ENCODE measurements at regions not wholly inside any gene's neighbourhood (a gene's known extent, or its start where the extent isn't known, plus 50 kb on each side); places are given as distances from the start of the nearest gene placed in this dataset.
"Not testable (repeated sequence)": the region's sequence is repeated elsewhere in the genome, so short reads cannot be mapped to it uniquely, and the experiment has no call there.

DNA sequence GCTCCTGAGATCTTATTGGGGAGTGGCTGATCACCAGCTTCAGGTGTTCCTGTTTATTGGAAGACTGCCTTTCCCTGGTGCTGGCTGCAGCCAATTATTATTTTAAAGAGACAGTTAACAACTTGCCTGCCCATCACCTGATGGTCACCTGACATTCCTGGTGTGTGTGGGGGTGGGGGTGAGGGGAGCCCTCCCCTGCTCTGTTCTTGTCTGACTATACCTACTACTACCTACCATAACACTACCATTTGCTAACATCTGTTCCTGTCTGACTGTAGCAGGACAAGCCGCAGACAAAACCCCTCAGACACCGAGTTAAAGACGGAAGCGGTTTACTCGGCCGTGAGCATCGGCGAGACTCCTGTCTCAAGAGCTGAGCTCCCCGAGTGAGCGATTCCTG, 54.9 kb upstream of the NBPF3 start:
- DNase-seq = no peak

DNA sequence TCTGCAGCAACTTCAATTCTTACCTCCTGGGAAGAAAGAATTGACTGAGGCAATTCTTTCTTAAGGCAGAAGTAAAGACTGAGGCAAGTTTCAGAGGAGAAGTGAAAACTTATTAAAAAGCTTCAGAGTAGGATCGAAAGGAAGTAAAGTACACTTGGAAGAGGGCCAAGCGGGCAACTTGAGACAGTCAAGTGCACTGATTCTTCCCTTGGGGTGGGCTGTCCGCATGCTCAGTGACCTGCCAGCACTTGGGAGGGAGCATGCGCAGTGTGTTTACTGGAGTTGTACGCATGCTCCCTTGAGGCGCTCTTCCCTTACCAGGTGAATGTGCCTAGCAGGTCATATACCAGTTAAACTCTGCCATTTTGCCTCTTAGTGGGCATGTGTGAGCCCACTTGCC, 55.3 kb upstream of the NBPF3 start:
- DNase-seq = no peak

DNA sequence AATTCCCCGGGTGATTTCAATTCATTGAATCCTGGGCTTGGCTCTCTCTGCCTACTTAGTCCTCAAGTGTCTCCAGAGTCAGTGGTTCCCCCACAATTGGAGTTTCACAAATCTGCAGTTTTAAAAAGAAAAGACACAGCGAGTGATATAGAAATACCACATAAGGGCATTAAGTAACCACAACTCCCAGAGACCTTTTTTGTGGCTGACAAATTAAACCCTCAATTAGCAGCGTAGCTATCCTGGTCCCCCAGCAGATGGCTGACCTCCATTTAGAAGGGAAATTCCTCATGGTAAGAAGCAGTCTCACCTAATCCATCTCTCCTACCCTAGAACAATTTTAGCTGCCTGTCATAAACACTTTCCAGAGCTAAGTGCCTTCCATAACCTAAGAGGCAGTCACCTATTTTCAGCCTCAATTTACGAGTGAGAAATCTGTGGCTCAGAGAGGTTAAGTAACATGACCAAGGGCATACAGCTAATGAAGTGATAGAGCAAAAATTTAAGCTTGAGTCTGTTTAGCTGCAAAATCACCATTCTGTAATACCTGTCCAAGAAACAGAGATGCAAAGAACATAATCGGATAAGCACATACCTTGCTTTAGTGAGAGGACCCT, 56.0 kb upstream of the NBPF3 start:
- DNase-seq = no peak

DNA sequence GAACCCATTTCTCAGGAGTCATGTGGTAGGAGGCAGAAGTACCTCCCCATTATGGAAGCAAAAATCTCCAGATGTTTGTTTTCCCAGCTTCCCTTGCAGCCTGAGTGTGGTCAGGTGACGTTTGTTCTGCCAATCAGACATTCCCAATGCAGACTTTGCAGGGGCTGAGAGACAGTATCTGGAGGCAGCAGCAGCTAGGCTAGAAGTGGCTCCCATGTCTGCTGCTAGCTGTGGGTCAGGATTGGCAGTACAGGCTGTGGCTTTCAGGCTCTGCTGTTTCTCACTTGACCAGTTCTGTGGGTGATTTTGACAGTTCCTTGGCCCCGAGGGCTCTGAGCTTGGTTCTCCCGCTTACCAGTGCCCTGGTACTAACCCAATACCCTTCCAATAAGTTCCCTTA, 58.6 kb upstream of the NBPF3 start:
- DNase-seq = no peak

DNA sequence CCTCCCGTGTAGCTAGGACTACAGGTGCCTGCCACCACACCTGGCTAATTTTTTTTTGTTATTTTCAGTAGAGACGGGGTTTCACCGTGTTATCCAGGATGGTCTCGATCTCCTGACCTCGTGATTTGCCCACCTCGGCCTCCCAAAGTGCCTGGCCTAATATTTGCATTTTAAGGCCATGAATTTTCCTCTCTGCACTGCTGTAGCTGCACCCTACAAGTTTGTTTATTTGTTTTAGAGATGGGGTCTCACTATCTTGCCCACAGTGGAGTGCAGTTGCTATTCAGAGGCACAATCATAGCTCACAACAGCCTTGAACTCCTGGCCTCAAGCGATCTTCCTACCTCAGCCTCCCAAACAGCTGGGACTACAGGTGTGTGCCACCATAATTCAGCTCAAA, 59.8 kb upstream of the NBPF3 start:
- DNase-seq = not testable (repeated sequence)

DNA sequence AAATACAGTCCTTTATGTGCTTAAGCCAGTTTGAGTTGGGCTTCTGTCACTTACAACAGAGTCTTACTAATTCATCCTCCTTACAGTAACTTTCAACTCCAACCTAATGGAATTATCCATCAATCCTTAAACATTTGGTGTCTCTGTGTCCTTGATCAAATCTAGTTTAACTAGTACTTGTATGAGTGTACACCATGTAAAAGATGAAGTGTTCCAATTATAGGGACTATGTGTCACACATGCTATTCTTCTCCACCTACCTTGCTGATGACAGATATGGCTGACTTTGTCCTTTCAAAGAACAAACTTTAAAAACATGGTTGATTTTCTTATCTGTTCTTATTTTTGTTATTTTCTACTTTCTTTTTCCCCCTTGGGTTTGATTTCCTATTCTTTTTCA, 60.4 kb upstream of the NBPF3 start:
- DNase-seq = no peak

DNA sequence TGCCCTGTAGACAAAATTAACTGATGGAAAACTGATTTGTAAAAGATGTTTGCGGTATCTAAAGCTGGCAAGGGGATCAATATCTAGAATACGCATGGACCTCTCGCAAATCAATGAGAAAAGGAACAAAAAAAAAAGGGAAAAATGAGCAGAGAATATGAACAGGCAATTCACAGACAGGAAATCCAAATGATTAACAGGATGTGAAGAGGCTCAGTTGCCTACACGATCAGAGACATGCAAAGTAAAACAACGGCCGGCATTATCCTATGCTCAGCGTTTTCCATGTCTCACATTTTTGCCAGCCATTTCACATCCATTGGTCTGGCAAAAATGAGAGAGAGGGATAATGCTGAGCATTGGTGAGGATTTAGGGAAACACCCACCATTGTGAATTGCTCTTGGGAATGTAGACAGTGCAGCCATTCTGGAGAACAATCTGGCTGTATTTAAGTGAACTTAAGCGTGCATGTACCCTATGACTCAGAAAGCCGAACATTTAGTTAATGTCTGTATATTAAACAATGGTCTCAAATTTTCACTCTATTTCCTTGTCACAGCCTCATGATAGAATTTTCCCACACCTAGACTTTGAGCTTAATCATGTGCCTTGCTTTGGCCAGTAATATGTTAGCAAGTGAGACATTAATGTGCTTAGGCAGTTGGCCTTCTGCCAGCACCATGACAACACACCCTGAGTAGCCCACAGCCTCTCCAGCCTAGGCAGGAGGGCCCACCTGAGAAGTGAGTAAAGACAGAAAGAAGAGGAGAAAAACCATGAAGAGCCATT, 61.0 kb upstream of the NBPF3 start:
- DNase-seq = no peak

DNA sequence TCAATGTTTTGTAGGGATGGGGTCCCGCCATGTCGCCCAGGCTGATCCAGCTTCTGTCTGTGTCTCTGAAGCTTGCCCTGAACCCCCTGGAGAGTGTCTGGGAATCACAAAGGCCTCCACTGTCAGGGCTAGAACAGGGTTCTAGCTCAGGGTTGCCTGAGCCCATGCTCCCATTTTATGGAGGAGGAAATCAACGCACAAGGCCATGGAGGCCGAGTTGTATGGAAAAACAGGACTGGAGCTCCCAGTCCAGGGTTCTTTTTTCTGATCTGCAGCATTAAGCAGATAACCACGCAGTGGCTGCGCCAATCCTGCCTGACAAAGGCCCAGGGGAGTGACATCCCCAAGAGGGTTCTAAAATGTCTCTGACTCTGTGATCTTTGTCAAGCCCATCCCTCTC, 67.6 kb upstream of the NBPF3 start:
- no peak for DNase-seq

DNA sequence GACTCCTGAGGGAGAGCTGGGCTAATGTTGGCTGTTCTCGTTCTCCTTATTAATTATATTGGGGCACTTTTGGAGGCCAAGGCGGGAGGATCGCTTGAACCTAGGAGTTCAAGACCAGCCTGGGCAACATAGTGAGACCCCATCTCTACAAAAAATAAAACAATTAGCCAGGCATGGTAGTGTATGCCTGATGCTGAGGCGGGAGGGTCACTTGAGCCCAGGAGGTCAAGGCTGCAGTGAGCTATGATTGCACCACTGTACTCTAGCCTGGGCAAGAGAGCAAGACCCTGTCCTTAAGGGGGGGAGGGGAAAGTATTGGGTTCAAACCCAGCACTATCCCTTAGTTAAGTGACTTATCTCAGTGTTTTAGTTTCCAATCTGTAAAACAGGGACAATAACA, 70.0 kb upstream of the NBPF3 start:
- DNase-seq = no peak

DNA sequence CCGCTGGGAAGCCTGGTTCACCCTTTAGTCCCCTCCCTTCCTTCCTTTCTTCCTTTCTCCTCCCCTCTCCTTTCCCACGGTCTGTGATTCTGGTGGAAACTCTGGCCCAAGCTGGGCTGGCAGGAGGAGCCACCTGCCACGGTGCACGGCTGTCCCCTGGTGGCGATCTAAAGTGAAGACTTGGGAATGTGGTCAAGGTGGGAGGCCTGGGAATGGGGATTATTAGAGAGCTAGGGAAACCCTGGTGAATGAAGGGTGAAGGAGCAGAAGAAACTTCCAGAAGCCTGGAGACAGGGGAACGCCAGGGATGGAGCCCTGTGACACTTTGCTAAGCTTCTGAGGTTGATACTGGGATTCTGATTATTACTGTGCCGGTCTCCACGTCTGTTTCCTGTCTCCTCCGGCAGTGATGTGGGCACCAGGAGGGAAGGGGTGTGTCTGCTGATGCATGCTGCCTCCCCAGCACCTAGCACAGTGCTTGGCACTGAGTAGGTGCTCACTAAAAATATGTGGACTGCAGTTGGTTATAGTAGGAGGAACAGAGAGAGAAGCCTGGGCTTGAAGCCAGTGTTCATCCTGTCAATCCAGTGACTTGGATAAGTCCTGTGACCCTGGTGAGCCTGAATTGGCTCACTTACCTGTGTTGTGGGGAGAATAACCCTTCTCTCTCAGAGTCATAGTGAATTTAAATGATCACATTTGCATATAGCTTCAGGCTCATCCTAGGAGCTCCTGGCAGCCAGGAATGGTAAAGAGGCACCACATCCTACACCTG, 71.2 kb upstream of the NBPF3 start:
- DNase-seq = peak; percentile 77

DNA sequence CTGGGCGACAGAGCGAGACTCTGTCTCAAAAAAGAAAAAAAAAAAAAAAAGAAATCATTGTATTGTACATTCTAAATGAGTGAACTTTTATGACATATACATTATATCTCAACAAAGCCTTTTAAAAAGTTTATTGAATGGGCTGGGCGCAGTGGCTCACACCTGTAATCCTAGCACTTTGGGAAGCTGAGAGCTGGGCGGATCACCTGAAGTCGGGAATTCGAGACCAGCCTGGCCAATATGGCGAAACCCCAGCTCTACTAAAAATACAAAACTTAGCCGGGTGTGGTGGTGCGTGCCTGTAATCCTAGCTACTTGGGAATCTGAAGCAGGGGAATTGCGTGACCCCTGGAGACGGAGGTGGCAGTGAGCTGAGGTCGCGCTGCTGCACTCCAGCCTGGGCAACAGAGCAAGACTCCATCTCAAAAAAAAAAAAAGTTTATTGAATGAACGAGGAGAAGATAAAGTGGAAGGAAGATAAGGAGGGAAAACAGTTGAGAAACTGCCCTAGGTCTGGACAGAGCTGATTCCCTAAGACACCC, 71.9 kb upstream of the NBPF3 start:
- not testable (repeated sequence) for DNase-seq

DNA sequence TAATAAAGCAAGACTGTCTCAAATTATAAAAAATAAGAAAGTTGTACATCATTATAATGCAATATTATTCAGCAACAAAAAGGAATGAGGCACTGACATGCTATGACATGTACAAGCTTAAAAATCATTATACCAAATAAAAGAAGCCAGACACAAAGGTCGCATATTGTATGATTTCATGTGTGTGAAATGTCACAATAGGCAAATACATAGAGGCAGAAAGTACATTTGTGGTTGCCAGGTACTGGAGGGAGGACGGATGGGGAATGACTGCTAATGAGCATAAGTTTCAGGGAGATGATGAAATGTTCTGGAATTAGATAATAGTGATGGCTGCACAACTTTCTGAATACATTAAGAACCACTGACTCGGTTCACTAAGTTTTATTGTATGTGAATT, 73.6 kb upstream of the NBPF3 start:
- DNase-seq = no peak

DNA sequence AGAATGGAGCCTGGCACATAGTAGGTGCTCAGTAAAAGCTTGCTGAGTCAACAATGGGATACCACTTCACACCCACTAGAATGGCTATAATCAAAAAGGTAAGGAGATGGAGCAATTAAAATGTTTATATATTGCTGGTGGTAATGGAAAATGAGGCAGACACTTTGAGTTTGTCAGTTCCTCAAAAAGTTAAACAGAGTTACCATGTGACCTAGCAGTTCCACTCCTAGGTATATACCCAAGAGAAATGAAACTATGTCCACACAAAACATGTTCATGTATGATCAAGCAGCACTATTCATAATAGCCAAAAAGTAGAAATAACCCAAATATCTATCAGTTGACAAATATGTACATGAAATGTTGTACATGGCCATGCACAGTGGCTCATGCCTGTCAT, 74.8 kb upstream of the ECE1 start:
- DNase-seq = no peak

DNA sequence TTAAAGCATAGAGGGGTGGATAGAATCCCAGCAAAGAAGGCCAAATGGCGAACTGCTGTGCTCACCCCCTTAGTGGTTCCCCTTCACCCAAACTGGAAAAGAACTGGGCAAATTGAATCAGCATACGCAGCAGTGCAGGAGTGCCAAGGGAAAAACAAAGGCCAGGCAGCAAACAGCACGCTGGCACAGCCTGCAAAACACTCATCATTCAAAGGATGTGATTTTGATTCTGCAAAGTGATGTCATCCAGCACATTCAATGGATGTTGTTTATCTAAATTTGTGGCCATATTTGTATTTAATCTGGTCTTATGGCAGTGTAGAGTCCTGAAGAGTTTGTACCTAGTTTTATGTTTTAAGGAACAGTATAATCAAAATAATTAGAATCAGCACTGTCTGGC, 71.8 kb upstream of the ECE1 start:
- no peak for DNase-seq

DNA sequence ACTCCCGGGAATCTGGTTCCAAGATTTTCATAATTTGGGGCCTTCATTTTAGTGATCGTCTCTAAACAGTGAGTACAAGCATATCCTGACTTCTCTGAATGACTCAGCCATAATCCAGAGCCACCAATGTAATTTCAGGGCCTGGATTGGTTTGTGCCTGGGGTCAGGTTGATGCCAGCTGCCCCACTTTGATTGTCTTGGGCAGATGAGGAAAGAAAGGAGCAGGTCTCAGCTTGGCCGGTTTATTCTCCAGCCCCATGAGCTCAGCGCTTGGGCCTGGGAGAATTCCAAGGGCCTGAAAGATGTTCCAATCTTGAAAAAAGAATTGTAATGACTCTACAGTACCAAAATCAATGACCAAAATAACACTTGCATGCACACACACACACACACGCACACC, 71.2 kb upstream of the ECE1 start:
- DNase-seq = no peak

DNA sequence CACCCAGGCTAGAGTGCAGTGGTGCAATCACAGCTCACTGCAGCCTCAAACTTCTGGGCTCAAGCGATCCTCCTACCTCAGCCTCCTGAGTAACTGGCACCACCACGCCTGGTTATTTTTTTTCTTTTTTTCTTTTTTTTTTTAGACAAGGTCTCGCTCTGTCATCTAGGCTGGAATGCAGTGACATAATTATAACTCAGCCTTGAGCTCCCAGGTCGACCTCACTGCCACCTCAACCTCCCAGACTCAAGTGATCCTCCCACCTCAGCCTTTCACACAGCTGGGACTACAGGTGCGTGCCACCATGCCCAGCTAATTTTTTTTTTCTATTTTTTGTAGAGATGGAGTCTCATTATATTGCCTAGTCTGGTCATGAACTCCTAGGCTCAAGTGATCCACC, 66.9 kb upstream of the ECE1 start:
- DNase-seq = no peak

DNA sequence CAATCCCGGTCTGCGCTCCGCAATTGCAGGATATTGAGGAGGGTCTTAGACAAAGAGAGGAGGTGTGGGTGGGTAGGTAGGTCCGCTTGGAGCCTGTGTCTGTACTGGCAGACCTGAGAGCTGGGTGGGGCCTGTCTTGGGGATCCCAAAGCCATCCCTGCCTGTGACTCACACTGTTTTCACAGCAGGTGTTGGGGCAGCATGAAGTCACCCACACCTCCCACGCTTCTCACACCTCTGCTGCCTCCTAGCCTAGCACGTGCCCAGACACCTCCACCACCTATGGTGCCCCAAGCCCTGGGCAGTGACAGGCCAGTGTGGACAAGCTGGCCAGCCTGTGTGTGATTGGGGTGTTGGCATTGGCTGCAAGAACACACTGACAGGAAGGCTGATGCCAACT, 65.7 kb upstream of the ECE1 start:
- no peak for DNase-seq

DNA sequence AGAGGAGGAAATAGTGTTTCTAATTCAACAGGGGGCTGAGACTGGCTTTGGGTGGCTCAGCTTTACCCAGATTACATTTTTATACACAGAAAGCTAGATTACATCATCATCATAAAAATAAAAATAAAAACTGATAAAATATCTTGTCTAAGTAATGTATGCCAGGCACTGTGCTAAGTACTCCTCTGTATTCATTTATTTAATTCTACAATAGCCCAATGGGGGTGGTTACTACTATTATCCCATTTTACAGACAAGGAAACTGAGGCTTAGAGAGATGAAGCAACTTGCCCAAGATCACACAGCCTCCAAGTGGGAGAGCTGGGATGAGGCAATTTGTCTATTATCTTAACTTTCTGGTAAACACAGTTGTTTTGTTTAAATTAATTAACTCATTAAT, 62.3 kb upstream of the ECE1 start:
- no peak for DNase-seq

DNA sequence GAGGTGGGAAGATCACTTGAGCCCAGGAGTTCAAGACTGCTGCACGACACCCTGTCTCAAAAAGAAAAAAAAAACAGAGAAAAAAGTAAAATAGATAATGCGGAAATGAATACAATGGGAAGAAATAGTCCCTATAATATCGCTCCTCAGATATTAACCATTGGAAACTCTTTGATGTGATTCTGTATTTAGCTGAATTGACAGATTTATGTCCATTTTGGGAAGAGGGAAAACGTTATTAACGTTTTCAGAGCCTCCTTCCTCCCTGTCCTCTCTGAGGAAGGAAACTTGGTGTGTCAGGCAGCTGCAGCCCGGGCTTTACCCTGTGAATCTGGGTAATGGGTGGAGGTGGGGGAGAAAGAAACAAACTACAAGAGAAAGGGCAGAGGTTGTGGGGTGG, 61.6 kb upstream of the ECE1 start:
- DNase-seq = no peak

DNA sequence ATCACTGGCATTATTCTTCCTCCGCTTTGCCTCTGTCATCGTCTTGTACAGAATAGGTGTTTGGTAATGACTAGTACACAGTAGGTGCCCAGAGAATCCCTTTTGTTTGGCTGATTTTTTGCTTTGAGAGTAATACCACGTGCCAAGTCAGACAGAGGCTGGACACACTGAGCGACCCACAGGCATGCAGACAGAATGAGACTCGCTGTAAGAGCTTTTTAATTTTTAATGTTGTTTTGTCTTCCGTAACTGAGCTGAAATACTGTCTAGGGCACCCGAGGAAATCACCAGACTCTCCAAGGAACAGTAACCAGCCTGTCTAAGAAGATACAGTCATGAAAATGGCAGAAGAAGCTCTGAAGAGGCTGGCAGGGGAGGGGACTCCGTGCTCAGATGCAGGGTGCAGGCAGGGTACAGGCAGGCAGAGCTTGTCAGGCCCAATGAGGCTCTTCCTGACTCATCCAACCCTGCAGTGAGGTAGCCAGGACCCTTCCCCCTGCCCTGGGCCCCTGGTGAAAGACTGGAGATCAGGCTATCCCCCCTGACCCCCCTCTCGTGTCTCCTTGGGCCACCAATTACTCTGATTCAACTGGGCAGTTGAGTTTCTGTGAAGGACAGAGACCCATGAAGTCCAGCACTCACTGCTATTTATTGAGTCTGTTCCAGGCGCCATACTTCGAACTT, 60.1 kb upstream of the ECE1 start:
- no peak for DNase-seq

DNA sequence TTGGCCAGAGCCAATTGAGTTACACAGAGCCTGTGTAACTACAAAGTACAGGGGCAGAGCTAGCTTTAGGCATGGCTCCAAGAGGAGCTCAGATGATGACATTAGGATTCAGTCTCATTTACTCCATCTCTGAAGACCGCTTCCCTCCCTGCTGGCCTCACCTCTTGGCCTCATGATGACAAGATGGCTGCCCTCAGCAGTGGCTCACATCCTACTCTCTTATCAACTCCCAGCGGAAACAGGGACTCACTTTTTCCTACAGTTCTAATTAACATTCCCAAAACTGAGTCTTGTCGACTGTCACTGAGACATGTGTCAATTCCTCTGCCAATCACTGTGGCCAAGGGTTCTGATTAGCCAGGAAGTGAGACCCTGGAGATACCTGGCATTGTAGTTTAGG, 59.4 kb upstream of the ECE1 start:
- no peak for DNase-seq

DNA sequence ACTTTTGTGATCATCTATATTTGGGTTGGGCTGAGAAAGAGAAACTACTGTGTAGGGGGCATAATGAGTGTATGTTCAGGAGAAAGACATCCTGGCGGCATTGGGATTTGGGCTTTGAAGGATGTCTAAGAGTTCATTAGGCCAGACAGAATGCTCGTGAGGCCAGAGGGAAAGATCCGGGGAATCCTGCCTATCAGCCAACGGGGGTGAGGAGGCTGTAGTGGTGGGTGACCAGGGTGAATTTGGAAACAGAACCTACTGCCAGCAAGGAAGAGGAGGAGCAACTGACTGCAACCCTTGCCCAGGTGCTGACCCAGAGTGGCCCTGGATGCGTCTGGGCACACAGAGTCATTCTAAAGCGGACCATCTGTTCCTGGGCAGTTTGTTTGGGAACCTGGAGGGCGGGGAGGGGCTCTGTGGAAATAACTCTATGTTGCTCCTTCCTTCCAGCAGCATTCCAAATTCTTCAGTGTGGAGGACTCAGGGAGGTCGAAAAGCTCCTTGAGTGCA, 56.9 kb upstream of the ECE1 start:
- DNase-seq = no peak

All from left kidney (tissue), 1 donor.